B cell (primary cell): ENCODE measurements at regions not wholly inside any gene's neighbourhood (a gene's known extent, or its start where the extent isn't known, plus 50 kb on each side); places are given as distances from the start of the nearest gene placed in this dataset.

ENCODE experiments used
- CTCF ChIP-seq: fragments of 200-600 bp; IDR thresholded peaks from one replicate; pipeline ENCODE4 v1.8.0; 2022; ENCODE audit warnings: antibody characterized with exemption, mild to moderate bottlenecking
- EZH2 ChIP-seq: IDR thresholded peaks from 2 replicates; pipeline ENCODE4 v1.6.1; 2012; ENCODE audit warnings: borderline replicate concordance, low read depth, mild to moderate bottlenecking, moderate library complexity, low read length; ENCODE audit not compliant: insufficient read depth, poor library complexity, severe bottlenecking

GRCh38 chr6:3597500-3598064 lies 140.7 kb upstream of the SLC22A23 start:
- TF ChIP-seq EZH2 (no peak), CTCF (no peak)
